CD4-positive, alpha-beta T cell treated with Interleukin-17A for 4 hours (primary cell): ENCODE measurements at regions not wholly inside any gene's neighbourhood (a gene's known extent, or its start where the extent isn't known, plus 50 kb on each side); places are given as distances from the start of the nearest gene placed in this dataset.
"Not testable (repeated sequence)": the region's sequence is repeated elsewhere in the genome, so short reads cannot be mapped to it uniquely, and the experiment has no call there.

Experiments used
- DNase-seq: peaks from one replicate; pipeline ENCODE4 v3.0.0-alpha.2; 2020; ENCODE audit warnings: mixed read lengths

DNA sequence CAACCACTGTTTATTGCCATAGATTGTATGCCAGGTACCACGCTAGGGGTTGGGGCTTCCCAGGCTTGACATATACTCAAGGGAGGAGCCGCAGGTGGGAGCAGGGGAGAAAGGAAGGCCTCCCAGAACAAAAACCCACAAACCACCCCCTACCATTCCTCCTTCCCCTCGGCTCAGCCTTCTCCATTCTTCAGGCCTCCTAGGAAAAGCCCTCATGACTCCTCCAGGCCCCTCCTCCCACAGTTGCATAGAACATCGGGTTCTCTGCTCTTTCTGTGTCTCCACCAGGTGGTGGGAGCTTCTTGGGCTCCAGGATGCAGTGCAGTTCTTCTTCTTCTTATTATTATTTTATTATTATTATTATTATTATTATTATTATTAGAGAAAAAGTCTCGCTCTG is 80.3 kb downstream of the ZFP36L2 start:
- no peak for DNase-seq

DNA sequence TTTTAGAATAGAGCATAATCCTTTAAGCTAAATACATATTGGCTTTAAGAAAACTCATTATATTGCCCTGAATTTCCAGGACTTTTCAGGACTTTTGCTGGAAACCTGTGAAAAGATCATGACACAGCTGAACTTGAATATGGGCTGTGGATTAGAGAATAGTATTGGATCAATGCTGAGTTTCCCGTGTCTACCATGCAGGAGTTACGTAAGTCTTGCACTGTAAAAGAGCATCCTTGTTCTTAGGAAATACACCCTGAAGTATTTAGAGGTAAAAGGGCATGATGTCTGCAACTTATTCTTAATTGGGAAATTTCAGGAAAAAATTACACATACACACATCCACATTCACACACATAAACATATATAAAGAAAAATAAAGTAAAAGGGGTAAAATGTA is 82.1 kb downstream of the ZFP36L2 start:
- no peak for DNase-seq

DNA sequence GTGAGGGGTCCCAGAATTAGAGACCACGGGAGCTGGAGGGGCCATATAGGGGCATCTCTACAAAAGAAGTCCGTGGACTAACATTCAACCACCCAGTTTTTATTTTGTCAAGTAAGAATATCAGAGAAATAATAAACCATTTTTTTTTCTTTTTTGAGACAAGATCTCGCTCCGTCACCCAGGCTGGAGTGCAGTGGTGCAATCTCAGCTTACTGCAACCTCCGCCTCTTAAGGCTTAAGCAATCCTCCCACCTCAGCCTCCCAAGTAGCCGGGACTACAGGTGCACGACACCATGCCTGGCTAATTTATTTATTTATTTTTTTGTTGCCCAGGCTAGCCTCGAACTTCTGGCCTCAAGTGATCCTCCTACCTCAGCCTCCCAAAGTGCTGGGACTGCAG is 82.7 kb downstream of the ZFP36L2 start:
- DNase-seq = no peak

DNA sequence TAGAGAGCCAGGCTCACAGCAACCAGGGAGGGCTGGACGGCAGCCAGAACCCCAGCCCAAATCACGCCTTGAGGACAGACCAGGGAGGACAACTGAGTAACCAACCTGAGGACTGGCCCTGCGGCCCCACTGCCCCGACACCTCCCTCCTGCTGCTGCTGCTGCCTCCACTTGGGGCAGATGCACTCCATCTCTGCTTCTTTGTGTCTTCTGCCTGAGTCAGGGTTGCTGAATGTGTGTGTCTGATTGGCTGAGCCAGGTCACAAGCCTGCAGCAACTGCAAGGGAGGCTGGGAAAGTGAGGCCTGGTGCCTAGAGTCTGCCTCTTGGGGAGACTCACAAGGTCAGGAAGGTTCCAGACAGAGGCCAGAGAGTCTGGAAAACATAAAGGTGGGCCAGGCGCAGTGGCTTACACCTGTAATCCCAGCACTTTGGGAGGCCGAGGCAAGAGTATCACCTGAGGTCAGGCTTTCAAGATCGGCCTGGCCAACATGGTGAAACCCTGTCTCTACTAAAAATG is 83.4 kb downstream of the ZFP36L2 start:
- peak; percentile 68 for DNase-seq

- not testable (repeated sequence) for DNase-seq
Observed at GRCh38 chr2:43141636-43142151, 84.7 kb downstream of the ZFP36L2 start.

DNA sequence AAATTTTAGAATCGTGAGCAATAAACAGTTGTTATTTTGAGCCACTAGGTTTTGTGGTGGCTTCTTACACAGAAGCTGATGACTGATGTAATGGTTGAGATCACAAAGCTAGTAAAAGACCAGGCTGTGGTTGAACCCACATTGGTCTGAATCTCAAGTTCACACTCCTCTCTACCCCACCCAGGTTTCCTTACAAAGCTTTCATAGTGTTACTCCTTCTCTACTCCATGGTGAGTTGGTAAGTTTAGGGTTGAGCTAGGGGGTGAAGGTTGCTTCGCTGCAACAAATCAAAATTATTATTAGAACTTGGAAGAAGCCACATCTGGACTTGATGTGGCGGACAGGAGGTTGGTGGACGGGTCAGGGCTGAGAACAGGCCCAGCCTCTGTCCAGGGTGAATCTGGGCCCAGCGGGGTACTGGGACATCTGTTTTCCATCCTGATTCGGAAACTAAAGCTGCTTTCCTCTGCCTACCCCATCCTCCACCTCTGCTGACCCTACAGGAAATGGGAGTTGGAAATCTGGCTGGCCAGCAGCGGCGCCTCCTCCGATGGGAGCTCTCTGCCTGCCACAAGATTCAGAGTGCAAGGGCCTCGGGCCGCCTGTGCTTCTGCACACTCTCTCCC is 86.3 kb downstream of the ZFP36L2 start:
- peak; percentile 51 for DNase-seq

DNA sequence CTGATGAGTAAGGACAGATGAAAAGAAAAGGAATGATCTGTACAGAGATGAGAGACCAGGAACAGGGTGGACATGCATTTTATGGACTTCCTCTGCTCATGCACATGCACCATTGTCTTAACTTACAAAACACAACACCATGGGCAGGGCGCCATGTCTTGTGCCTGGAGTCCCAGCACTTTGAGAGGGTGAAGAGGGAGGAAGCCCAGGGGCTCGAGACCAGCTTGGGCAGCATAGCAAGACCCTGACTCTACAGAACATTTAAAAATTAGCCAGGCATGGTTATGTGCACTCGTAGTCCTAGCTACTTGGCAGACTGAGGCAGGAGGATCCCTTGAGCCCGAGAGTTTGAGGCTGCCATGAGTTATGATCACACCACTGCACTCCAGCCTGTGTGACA is 86.9 kb downstream of the ZFP36L2 start:
- DNase-seq = no peak

DNA sequence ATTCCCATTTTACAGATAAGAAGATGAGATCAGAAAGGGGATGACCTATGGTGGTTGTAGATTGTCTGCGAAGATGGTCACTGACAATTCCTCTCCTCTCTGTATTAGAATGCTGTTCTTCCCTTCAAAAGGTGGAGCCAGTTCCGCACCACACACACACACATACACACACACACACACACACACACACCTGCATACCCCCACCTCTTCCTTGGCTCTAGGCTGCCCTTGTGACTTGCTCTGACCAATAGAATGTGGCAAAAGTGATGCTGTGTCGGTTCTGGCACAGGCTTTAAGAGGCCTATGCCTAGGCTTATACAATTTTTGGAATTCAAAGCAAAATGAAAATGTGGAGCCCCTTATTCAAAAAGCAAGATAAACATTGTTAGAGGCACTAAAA is 88.0 kb downstream of the ZFP36L2 start:
- no peak for DNase-seq

DNA sequence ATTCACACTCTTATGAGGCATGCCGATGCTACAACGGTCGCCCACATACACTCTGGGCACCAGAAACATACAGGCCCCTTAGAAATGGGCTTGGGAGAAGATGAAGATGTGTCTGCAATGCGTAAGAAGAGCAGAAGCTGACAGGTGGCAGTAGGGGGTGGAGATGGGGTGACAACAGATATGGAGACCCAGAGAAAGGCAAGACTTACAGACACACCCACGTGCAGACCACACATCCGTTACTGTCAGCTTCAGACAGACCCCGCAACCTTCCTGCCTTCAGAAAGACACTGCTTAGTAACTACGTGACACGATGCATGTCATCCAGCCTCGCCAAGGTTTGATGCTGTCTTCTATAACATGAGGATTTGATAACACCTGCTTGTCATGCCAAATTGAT is 89.5 kb downstream of the ZFP36L2 start:
- DNase-seq = peak; percentile 89

GRCh38 chr2:43136011-43136799 is 90.2 kb downstream of the ZFP36L2 start:
- peak; percentile 57 for DNase-seq

GRCh38 chr2:43135583-43135982 is 90.8 kb downstream of the ZFP36L2 start:
- no peak for DNase-seq

DNA sequence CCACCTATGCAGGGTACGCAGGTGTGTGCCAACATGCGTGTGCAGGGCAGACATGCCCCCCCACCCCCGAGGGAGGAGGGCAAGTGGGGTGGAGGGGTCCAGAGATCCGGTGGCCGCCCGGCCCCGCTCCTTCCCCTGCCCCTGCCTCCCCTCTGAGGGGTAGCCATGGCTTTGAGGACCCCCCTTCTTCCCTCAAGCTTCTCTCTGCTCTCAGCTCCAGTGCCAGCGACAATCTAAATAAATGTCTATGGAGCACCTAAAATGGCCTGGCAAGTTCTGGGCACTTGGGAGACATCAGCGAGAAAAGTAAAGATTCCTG is 91.9 kb downstream of the ZFP36L2 start:
- DNase-seq = no peak

- peak; percentile 88 for DNase-seq
Observed at GRCh38 chr2:43133708-43134570, 92.5 kb downstream of the ZFP36L2 start.

DNA sequence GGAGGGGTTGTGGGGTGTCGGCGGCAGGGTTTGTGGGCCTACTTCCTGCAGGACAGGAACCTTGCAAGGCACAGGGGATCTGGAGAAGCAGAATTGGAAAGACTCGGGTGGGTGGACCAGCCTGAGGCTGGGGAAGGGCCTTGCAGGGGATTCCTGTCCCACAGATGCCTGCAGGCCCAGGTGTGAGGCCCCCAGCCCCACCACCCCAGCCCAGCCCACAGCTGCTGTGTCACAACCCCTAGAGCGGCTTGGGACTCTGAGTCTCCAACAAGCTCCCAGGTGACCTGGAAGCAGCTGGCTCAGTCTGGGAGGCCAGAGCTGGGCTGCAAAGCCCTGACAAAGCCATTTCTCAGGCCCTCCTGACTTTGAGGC is 93.1 kb downstream of the ZFP36L2 start:
- peak; percentile 27 for DNase-seq

DNA sequence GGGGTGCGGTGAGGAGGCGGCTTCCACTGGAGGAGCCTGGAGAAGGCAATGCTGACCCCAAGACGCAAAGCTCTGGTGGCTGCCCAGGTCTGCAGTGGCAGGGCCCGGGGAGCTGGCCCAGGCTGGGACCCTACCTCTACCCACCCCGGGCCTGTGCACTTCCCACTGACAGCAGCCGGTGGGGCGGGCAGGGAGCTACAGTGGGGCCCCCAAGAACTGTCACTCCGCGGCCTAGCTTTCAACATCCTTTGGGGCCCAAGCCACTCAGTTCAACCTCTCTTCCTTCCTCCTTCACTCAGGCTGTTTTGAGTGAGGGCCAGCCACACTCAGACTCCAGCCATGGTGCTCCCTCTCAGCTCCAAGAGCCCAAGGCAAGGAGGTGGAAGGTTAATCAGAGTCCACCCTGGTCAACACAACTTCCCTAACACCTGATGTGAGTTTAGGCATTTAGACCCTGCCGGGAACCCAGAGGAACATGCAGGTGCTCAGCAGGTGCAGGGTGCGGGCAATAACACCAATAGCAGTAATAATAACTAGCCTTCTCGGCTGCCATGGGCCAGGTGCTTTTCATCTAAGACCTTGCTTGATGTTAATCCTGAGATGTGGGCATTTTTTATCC is 93.6 kb downstream of the ZFP36L2 start:
- peak; percentile 60 for DNase-seq

- peak; percentile 32 for DNase-seq
Observed at GRCh38 chr2:43131890-43132682, 94.3 kb downstream of the ZFP36L2 start.

DNA sequence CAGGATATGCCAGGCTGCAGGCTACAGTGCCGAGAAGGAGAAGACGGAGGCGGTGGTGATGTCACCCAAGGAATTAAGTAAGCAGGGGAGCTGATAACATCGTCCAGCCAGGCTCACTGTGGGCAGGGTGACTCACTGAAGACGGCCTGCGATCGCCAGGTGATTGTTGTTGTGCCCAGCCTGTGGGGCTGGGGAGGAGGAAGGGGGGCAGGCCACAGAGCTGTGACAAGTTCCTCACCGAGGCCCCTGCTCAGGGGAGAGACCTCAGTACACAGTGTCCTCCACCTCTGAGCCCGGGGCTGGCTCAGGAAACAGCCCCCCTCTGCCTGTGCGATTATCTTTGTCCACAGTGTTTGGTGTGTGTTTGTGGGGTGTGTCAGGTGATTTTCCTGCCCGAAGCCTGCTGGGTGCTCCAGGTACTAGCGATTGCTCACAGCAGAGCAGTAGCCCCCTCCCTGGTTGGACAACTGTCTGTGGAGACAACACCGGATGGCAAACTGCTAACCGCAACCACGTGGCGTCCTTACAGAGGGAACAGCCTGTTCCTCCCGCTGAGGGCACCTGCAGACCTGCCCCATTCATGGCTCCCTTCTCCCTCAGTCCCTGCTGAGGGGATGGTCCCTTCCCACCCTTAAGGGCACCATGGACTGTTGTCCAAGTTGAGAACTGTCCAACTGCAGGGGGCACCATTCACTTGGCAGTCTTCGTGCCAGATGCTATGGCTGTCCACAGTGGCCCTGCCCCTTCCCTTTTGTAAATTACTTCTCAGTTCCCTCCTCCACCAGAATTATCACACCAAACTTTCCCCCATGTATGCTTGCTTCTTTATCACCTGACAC is 95.1 kb downstream of the ZFP36L2 start:
- peak; percentile 89 for DNase-seq

DNA sequence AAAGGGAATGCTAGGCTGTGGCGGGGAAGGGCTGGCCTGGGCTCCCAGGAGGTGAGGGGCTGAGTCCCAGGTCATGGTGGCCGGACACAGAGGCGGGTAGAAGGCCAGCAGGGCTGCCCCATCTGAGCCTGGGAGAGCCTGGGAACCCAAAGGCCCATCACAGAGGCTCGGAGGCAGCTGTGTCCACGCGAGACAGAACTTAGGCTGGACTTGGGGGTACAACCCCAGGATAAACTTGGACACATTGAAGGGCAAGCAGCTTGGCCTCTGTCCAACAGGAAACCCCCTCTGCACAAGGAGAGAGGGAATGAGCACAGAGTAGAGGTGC is 95.9 kb downstream of the ZFP36L2 start:
- DNase-seq = no peak

GRCh38 chr2:43129676-43130547 is 96.5 kb downstream of the ZFP36L2 start:
- DNase-seq = peak; percentile 57

- DNase-seq = no peak
Observed at GRCh38 chr2:43128559-43128955, 97.8 kb downstream of the ZFP36L2 start.
